ENCODE measurements at regions not wholly inside any gene's neighbourhood (a gene's known extent, or its start where the extent isn't known, plus 50 kb on each side); places are given as distances from the start of the nearest gene placed in this dataset.
A peak's percentile ranks its signal among the peaks of the same experiment; 100 is the strongest.

DNA sequence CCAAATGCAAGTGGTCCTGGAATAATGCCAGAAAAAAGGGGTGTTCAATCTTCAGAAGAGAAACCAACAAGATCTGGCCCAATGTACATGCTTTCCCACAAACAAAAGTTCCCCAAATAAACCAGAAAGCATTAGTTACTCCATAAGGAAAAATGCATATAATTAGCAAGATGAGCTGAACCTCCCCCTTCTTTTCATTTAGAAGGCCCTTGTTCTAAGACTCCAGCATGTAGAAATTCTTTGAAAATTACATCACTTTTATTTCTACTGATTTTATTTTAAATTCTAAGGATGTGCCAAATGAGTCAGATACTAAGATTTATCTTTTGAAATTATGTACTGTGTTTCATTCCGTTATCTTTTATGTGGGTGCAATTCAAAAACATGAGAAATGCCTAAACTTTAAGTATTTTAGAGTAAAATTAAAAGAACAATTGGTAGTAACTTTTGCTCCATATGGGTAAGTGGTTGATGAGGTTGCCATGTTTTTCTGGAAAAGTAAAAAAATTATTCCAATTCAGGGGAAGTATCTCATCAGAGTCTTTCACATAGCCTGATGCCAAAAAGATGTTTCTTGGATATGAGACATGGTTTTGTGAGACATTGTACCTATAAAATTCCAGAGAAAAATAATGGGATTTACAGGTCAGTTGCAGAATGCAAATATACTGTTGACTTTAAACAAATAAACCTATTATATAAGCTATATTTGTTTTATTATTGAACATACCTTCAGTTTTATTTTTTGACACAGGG is 106.5 kb upstream of the CCDC112 start:
- no peak for DNase-seq (ENCODE audit: low read depth)

DNA sequence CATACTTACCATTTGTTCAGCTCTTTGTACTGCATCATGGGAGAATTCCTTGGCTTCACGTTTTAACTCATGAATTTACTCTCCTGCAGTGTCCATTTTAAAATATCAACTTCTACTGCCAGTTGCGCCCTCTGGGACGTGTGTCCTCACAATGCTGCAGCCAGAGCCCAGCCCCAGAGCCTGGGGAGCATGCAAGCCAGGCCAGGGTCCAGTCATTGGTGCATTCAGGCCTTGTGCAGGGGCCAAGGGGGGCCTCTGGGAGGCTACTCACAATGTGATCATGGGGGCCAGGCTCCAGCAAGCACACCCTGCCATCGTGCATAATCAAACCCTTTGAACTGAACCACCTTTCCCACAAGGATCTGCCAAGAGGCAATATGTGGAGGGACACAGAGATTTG is 105.6 kb upstream of the CCDC112 start:
- DNase-seq (ENCODE audit: low read depth): no peak

DNA sequence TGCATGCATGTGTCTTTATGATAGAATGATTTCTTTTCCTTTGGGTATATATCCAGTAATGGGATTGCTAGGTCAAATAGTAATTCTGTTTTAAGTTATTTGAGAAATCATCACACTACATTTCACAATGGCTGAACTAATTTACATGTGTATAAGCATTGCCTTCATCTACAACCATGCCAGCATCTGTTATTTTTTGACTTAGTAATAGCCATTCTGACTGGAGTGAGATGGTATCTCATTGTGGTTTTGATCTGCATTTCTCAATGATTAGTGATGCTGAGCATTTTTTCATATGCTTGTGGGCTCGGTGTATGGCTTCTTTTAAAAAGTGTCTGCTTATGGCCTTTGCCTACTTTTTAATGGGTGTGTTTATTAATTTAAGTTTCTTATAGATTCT is 102.3 kb upstream of the CCDC112 start:
- peak; percentile 89 for DNase-seq (ENCODE audit: low read depth)

DNA sequence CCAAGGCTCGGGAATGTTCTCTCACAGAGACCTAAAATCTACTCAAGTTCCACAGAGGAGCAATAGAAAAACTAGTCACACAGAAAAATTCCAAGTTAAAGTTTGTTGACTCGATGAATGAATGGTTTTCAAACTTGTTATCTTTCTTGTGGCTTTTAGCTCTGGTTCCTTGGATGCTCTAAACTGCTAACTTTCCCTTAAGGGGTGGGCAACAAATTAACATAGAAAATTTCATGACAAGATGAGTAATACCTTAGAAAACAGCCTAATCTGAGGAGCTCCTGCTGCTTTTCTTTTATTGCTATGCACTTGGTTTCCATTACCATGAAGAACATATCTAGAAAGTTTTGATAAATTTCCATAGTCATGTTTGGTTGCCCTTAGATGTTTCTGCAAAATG is 100.2 kb upstream of the CCDC112 start:
- DNase-seq (ENCODE audit: low read depth): peak; percentile 50

DNA sequence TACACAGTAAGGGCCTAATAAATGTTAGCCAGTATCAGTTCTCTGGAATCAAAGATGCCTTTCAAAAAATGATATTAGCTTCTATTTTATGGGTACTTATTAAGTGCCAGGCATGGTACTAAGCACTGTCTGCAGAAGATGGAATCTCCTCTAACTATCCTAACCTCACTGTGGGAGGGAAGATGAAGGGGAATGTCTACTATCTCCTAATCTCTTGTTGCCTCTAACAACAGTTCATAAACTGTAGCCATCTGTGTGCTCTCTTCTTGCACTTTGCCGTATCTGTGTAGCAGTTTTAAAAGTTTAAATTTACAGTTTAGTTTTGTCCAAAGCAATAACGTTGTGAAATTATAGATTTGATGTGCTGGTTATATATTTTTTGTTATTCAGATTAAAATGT is 99.6 kb upstream of the CCDC112 start:
- DNase-seq (ENCODE audit: low read depth): peak; percentile 42

DNA sequence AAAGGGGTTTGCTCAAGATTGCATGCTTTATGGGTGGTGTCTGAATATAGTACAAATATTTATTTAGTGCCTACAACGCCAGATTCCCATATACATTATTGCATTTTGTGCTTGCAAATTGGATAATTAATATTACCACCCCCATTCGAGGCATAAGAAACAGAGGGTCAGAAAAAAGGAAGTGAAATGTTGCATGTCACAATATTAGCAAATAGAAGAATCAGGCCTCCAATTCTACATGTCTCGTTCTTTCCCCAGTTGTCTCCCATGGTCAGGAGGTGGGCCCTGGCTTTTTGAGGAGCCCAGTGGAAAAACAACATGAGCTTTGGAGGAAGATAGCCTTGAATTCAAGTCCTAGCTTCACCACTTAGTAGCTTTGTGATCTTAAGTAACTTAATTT is 98.1 kb upstream of the CCDC112 start:
- DNase-seq (ENCODE audit: low read depth): no peak

DNA sequence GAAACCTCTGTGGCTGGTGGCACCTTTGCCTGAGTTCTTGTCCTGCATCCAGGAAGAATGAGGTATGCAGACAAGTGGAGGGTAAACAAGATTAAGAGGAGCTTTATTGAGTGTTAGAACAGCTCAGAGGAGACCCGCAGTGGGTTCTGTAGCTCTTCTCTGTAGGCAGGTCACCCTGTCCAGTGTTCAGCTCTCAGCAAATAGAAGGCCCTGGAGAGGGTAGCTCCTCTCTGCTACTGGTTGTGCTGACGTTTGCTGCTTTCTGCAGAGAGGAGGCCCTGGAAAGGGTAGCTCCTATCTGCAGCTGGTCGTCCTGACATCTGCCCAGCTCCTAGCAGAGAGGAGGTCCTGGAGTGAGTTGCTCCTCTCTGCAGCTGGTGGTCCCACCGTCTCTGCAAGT is 96.8 kb upstream of the CCDC112 start:
- DNase-seq (ENCODE audit: low read depth): no peak

DNA sequence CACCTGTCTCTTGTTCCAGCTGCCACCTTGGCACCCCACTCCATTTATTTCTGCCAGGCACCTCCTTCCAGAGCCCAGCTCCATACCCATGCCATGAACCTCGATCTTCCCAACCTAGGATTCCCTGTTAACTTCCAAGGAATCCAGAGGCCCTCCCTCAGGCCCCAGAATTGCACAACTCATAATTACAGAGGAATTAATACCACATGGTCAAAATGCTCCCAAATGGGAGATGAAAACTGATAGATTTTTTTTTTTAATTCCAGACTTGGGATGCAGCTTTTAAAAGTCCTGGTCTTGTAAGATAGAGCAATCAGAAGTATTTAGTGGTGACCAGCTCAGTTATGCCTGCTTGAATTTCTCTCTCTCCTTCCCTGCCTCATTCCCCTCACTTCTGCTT is 96.2 kb upstream of the CCDC112 start:
- peak; percentile 57 for DNase-seq (ENCODE audit: low read depth)

DNA sequence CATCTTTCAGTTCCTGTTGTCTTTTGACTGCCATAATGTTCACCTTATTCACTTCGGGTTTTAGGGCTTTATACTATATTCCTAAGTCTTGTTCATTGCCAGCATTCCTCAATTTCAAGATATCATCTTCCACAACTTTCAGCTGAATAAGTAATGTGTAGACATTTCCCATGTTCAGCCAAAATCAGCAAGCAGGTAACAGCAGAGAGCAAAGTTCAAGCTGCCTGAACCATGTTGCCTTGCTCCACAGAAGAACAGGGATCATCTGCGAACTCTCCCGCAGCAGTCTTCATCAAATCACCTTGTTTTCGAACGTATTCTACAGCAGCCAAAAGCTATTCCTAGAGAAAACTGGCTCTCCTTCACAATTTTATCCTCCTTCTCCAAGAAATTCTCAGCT is 95.3 kb upstream of the CCDC112 start:
- DNase-seq (ENCODE audit: low read depth): no peak

DNA sequence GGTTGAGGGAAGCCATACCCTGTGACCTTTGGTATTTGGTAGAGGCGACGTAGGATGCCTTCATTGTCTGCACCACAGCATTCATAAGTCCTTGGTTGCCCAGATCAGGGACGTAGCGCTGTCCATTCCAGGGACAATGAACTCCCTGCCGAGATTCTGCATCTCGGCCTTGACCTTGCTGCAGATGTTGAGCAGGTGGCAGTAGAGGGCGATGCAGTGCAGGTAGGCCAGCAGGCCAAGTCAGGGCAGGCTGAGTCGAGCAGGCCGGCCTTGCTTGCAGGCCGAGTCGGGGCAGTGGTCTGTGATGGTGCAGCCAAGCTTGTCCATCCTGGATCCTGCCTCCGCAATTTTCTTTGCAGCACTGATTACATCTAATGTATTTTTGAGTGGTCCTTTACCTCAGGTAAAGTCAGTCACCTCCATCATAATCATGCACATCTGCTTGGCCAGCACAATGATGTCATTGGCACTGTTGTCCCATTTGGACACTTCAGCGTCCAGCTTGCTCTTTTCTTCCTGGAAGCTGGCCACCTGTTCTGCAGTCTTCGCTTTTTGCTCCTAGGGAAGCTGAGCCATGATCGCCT is 93.4 kb upstream of the CCDC112 start:
- no peak for DNase-seq (ENCODE audit: low read depth)

DNA sequence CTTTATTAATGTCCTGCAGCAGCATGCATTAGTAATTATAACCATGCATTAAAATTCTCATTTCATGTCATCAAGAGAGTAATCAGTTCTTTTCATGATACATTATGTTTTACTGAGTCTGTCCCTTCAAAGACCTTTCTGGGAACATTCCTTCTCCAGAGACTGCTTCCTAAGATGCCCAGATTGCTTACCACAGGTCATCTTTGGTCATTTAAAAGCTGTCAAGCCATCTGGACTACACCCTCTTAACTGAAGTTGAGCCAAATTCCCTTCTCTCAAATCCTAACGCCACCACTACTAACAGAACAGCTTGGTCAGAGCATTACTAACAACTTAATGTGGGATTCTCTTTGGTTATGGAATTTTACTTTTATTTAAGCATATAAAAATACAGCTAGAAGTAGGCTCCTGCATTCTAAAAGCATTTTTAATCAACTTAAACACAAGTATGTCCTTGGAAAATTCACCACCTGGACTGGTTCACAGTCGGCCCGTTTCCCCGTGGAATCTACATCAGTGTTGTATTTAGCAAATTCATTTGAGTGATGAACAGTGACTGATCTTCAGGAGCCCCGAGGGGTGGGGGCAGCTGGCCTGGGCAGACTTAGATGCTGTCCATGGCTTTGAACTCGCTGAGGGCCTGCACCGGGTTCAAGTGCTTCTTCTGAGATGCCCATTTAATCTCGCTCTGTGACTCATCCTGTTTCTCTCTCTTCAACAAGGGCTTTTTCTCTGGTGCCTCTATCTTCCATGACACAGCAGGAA is 92.8 kb upstream of the CCDC112 start:
- DNase-seq (ENCODE audit: low read depth): peak; percentile 81

DNA sequence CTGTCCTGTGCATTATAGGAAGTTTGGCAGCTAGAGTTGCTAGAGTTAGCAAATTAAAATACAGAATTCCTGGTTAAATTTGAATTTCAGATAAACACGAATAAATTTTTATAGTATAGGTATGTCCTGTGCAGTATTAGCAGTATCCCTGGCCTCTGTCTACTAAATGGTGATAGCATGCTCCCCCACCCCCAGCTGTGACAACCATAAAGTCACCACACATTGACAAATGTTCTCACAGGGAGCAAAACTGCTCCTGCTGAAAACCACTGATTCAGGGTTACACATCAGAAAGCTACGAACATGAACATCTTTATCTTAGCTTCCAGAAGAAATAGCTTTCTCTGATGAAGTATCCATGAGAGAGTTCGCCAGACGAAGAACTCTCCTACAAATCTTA is 91.8 kb upstream of the CCDC112 start:
- DNase-seq (ENCODE audit: low read depth): no peak

DNA sequence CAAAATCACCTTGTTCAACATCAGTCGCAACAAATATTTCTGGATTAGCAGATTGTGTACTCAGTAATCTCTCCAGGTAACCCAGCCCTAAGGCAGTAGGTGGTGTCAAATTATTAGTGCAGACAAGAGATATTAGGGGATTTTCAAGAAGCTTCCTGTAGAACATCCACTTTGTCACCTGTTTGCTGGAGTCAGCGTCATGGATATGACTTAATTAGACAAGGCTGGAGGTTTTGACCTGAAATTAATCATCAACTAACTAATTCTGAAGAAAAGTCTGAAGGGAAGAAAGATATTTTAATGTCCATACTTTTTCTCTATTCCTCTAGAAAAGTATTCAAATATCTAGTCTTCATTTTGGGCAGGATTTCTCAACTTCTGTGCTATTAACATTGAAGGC is 91.4 kb upstream of the CCDC112 start:
- no peak for DNase-seq (ENCODE audit: low read depth)

DNA sequence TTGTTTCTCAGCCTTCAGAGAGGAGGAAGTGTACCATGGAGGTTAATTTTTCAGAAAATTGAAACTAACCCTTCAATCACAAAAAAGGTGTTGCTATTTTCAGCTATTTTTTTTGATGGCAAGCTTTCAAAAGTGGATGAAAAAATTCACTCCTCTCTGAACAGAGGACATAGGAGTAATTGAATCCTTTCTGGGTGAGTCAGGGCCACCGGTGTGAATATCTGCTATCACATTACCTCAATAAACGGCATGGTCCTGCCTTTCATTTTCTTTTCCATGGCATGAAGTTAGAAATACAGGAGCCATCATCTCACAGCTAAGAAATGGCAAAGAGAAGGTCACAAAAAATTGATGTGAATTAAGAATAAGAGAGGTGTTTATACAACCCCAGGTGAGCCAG is 90.2 kb upstream of the CCDC112 start:
- peak; percentile 28 for DNase-seq (ENCODE audit: low read depth)

DNA sequence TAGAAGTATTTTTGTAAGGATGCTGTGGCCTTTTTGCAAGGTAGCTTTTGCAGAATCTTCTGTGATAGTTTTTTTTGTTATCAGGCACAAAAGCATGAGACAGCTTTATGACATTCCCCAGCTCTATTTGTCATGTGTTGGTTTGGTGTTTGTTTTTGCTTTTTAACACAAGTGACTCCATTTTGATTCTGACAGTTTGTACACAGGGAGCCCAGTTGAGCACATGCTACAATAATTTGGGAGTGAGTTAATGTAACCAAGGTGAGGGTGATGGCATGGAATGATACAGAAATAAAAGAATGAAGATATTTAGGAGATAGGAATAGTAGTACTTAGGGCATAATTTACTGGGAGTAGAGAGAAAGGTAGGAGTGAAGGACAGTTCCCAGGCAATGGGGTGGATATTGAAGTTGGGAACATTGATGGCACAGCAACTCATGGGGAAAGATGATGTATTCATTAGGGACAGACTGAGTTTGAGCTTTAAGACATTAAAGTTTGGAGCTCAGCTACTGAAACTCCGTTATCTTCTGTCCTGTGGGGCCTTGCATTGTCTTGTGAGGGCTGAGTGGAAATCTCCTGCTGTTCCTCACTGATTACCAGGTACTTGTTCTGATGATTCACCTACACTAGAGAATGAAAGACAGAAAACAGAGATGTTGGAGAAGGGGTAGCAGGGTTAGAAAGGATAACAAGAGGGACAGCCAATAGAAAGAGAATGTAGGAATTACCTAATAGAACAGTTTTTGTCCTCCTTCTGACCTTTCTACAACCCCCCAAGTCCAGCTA is 88.3 kb upstream of the CCDC112 start:
- no peak for DNase-seq (ENCODE audit: low read depth)

DNA sequence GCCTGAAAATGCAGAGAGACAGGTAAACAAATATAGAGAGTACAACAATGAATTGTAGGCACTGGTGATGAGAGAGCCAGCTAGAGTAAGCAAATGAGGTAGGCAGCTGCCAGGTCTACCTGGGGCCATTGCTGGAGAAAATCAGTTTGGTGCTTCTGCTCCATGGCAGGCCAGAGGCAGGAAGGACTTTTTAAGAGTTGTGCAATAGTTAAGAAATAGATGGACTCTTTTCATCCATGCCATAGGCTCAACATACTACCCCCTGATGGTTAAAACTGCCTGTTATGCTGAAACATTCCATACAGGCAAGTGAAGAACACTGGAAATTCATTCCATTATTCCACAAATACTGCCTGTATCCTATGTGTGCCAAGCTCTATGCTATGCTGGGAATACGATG is 86.5 kb upstream of the CCDC112 start:
- DNase-seq (ENCODE audit: low read depth): no peak

DNA sequence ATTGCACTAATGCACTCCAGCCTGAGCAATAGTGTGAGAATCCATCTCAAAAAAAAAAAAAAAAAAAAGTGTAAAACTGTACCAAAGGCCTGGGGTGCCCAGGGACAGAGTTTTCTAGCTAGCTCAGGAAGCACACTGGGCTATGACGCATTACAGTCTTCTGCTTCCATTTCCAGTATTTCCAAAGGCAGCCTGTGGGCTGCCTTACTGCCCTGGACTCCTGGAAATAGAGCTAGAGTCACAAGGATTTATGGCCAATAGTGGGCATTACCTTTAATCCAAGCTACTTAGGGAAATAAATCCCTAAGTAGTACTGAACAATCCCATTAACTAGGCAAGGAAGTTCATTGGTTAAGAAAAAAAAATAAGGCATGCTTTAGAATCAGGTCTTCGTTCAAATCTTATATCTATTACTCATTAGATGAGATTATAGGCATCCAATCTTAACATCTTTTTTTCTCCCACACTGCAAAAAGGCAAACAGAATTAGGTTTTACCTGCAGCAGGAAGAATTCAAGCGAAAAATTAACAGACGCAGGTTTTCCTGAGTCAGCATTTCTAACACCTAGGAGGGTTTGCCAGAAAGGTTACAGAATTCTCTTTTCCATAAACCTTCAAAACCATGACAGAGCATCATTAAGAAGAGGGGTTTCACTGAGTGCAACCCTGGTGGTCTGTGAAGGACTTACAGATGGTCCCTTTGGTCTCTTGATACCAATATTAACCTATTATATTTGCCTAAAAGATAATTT is 85.6 kb upstream of the CCDC112 start:
- peak; percentile 48 for DNase-seq (ENCODE audit: low read depth)

DNA sequence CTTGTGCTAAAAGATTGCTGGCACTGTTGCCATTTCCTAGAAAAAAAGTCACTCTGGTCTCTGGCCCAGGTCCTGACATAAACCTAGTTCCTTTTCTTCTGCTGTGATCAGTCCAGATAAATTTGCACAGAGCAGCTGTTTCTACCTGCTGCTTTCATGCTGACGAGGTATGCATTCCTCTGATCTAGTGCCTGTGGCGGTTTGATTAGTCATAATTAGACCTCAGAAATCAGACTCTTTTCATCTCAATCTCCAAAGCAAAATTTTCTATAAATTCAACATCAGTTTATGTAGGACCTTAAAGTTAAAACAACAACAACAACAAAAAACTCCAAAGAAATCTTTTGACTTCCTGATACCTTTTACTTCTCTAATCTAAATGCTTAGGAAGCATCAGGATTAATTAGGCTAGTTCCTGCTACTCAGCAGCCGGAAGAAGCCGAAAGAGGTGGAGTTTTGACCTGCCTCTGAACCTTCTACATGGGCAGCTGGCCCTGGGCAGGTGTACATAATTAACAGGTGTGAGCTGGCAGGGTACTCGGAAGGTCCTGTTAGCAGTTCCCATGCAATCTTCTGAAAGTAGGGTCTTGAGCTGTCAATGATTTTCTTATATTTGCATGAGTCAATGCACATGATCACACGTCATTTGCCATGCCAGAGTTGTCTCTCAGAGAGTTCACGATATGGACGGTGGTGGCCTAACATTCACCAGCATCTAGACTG is 83.3 kb upstream of the CCDC112 start:
- peak; percentile 22 for DNase-seq (ENCODE audit: low read depth)

DNA sequence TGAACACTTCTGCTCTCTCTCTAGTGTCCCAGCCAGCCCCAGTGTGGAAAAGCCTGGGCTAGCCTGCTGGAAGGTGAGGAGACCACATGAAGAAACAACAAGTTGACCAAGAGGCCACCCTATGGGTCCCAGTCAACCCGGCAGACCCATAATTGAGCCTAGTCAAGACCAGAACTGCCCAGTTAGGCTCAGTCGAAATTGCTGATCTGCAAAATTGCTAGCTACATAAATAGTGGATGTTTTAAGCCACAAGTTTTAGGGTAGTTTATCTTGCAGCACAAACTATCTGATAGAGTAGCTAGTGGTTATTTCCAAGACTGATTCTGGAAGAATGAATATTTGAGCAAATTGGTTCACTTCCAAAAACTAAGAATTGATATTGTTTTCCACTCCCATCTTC is 82.3 kb upstream of the CCDC112 start:
- no peak for DNase-seq (ENCODE audit: low read depth)

DNA sequence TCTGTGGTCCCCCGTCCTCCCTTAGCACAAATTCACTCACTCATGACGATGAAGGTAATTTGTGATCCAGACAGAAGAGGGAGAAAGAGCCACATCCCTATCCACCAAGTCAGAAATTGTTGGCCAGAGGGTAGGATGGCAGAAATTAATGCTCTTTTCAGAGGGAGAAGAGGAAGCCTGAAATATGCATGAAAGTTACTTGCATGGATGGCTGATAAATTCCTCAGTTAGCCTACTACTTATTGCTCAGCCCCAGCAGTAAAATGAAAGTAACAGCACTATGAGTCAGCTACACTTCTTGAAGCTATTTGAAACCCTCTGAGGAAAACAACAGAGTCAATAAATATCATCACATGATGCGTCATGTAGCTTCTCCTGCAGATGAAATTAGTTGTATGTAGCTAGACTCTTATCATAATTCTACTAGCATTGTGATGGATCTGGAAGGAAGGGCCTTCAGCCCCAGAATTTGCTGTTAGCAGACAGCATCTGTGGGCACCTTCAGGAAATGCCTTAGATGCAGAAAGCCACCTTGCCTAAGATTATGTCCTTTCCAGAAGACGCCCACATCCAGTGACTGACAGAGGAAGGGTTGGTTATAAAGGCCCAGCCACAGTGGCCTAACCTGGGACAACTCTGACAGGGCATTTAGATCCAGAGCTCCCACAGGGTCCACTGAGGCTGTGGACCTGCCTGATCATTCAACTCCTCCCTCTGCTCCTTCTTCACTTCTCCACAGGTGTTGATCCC is 81.2 kb upstream of the CCDC112 start:
- DNase-seq (ENCODE audit: low read depth): peak; percentile 74

All from RPMI7951 (cell line).